GM12892 (cell line): ENCODE measurements at regions not wholly inside any gene's neighbourhood (a gene's known extent, or its start where the extent isn't known, plus 50 kb on each side); places are given as distances from the start of the nearest gene placed in this dataset.

Experiments
- POLR2A ChIP-seq: IDR thresholded peaks from 2 replicates; pipeline ENCODE4 v1.6.1; 2011; ENCODE audit warnings: low read depth, low read length, control low read depth
- POLR2AphosphoS5 ChIP-seq: IDR thresholded peaks from 2 replicates; pipeline ENCODE4 v1.6.1; 2011; ENCODE audit warnings: low read depth, low read length, control low read depth

DNA sequence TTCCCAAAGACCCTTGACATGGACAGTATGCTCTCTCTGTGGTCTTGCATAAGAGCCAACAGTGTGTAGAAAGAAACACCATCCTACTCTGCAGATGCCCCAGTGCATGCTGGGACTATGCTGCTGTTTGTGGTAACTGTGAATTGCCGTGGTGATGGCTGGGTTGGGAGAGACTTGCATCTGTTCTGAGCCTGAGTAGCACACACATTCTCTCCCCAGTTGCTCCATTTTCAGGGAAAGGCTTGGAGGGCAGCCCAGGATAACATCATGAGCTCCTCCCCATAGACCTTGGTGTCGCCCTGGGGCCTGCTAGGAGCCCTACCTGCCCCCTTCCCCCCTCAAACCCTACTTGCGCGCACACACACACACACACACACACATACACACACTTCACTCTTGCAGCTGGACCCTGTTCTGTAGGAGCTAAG is 120.9 kb upstream of the IPO9 start:
- no peak for TF ChIP-seq POLR2A
- no peak for TF ChIP-seq POLR2AphosphoS5
